ENCODE measurements at regions not wholly inside any gene's neighbourhood (a gene's known extent, or its start where the extent isn't known, plus 50 kb on each side); places are given as distances from the start of the nearest gene placed in this dataset.

- TF ChIP-seq REST (IDR thresholded peaks at IDR 0.05; ENCODE audit: low read depth) (no peak), TCF12 (IDR thresholded peaks at IDR 0.05; ENCODE audit: low read depth) (no peak), EP300 (IDR thresholded peaks at IDR 0.05; ENCODE audit: borderline replicate concordance) (no peak), NFIC (IDR thresholded peaks at IDR 0.05) (no peak), CEBPB (IDR thresholded peaks at IDR 0.05) (no peak), RAD21 (IDR thresholded peaks at IDR 0.05; ENCODE audit: low read depth) (no peak), MAX (IDR thresholded peaks at IDR 0.05) (no peak), FOXM1 (IDR thresholded peaks at IDR 0.05; ENCODE audit: borderline replicate concordance, low read depth) (no peak), ZBTB7A (IDR thresholded peaks at IDR 0.05; ENCODE audit: low read depth) (no peak), TEAD4 (IDR thresholded peaks at IDR 0.05) (no peak), EGR1 (IDR thresholded peaks at IDR 0.05) (no peak), YY1 (IDR thresholded peaks at IDR 0.05; ENCODE audit: low read depth) (no peak), CREB1 (IDR thresholded peaks at IDR 0.05; ENCODE audit: low read depth) (no peak)
Observed at GRCh38 chr1:101664726-101665125, 332.0 kb downstream of the OLFM3 start.

Measured in Ishikawa (cell line).